22Rv1 (cell line): ENCODE measurements at regions not wholly inside any gene's neighbourhood (a gene's known extent, or its start where the extent isn't known, plus 50 kb on each side); places are given as distances from the start of the nearest gene placed in this dataset.

ENCODE experiments used
- ZFX ChIP-seq: fragments of 450-650 bp; IDR thresholded peaks from 2 replicates; pipeline ENCODE4 v1.6.1; 2017; ENCODE audit warnings: antibody characterized with exemption, borderline replicate concordance
- TF ChIP-seq, protein P1 (sequence below): fragments of 450-650 bp; IDR thresholded peaks from 2 replicates; pipeline ENCODE4 v1.5.1; 2017; ENCODE audit warnings: mild to moderate bottlenecking

DNA sequence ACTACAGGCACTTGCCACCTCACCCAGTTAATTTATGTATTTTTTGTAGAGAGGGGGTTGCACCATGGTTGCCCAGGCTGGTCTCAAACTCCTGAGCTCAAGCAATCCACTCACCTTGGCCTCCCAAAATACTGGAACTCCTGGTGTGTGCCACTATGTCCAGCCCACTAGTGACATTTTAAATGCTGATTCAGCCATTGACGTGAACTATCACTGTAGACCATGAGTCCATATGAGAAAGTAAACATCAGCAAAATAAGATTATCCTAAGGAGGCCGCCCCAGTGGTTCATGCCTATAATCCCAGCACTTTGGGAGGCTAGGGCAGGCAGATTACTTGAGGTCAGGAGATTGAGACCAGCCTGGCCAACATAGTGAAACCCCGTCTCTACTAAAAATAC, 488.1 kb upstream of the EDIL3 start:
- TF ChIP-seq, protein P1, sequence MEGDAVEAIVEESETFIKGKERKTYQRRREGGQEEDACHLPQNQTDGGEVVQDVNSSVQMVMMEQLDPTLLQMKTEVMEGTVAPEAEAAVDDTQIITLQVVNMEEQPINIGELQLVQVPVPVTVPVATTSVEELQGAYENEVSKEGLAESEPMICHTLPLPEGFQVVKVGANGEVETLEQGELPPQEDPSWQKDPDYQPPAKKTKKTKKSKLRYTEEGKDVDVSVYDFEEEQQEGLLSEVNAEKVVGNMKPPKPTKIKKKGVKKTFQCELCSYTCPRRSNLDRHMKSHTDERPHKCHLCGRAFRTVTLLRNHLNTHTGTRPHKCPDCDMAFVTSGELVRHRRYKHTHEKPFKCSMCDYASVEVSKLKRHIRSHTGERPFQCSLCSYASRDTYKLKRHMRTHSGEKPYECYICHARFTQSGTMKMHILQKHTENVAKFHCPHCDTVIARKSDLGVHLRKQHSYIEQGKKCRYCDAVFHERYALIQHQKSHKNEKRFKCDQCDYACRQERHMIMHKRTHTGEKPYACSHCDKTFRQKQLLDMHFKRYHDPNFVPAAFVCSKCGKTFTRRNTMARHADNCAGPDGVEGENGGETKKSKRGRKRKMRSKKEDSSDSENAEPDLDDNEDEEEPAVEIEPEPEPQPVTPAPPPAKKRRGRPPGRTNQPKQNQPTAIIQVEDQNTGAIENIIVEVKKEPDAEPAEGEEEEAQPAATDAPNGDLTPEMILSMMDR = no peak
- no peak for TF ChIP-seq ZFX
